RWPE1 (cell line): ENCODE measurements at regions not wholly inside any gene's neighbourhood (a gene's known extent, or its start where the extent isn't known, plus 50 kb on each side); places are given as distances from the start of the nearest gene placed in this dataset.
"Not testable (repeated sequence)": the region's sequence is repeated elsewhere in the genome, so short reads cannot be mapped to it uniquely, and the experiment has no call there.

ENCODE experiments used
- CTCF ChIA-PET: fragments of 350-600 bp; sonication (Branson Sonifier 250); formaldehyde crosslinking; extraction: SDS; loops from one replicate; lab custom pipeline; 2021; lab: Yijun Ruan, JAX
- POLR2A ChIA-PET: fragments of 400-600 bp; formaldehyde crosslinking; extraction: SDS; loops from one replicate; lab custom pipeline; 2020; ENCODE audit warnings: antibody characterized with exemption; ENCODE audit not compliant: low non-redundant PET; lab: Yijun Ruan, JAX
- DNase-seq: peaks from one replicate; pipeline ENCODE4 v3.0.0; 2012; ENCODE audit warnings: low spot score
- H3K27ac ChIP-seq: fragments of 450-650 bp; 2 replicates; pipeline ENCODE4 v1.5.1; 2017
- TF ChIP-seq, protein P1 (sequence below): fragments of 450-650 bp; conservative IDR thresholded peaks from 2 replicates; pipeline ENCODE4 v1.5.1; 2017; ENCODE audit warnings: low read depth, mild to moderate bottlenecking

DNA sequence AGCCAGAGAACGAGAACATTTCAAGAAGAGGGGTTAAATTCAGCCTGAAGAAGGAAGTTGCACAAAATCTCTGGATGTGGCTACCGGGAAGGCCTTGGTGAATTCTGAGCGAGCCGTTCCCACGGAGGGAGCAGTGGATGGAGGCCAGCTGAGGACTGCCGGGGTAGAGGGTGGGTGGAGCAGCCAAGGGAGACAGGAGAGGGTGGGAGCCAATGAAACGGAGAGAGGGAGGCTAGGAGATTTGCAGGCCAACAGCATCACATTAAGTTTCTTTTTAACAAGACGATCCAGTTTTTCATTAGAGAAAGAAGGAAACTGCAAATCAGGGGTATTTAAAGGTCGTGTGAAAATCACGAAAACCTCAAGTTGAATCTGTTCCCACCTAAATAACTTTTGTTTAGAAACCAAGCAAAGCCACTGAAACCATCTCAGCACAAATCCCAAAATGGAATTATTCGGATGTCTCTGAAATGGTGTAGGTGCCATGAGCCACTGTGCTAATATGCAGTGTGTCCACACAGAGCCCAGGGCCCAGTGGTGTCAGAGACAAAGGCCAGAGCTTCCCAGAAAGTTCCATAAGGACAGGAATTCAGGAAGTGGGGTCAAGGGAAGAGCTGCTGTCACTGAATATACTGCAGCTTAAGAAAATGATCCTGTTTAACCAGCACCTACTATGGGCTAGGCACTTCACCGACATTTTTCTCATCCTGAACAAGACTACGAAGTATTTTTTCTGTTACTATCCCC lies 59.7 kb upstream of the SLC35C1 start:
- no peak overlapping the region for H3K27ac ChIP-seq
- no peak for DNase-seq
- ChIA-PET CTCF (no interaction called here), POLR2A (no interaction called here)
- TF ChIP-seq, protein P1, sequence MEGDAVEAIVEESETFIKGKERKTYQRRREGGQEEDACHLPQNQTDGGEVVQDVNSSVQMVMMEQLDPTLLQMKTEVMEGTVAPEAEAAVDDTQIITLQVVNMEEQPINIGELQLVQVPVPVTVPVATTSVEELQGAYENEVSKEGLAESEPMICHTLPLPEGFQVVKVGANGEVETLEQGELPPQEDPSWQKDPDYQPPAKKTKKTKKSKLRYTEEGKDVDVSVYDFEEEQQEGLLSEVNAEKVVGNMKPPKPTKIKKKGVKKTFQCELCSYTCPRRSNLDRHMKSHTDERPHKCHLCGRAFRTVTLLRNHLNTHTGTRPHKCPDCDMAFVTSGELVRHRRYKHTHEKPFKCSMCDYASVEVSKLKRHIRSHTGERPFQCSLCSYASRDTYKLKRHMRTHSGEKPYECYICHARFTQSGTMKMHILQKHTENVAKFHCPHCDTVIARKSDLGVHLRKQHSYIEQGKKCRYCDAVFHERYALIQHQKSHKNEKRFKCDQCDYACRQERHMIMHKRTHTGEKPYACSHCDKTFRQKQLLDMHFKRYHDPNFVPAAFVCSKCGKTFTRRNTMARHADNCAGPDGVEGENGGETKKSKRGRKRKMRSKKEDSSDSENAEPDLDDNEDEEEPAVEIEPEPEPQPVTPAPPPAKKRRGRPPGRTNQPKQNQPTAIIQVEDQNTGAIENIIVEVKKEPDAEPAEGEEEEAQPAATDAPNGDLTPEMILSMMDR = no peak

DNA sequence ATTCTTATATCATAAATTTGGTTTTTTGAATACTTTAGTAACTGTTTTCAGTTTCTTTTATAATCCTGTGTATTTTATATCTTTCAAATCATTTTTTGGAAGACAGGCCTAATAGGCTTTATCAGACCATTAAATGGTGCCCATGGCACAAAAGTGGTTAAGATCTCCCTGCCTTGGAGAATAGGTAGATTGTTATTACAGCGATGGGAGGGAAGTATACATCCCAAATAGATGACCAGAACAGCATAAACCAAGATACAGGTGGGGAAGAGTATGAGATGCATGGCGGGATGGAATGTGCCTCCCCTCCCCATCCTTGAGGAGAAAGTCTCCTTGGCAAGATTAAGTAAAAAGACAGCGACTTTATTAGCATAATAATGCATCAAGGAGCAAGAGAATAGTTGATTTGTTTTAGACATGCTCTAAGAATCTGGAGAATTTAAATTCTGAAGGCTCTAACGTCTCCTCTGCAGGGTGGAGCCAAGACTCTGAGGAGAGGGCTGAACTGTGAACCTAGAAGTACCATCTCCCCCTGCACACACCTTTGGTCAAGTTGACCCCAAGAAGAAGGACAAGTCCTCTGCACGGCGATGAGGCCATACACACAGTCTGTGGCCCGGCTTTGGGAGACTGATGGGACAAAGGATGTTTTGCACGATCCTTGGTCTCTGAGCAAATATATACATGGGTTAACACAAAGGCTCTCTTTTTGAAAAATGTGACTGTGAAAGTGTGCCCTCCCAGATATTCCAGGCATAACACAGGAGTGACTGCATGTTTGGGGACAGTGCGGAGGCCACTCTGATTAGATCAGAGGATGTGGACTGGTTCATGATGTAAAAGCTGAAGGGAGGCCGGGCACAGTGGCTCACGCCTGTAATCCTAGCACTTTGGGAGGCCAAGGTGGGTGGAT lies 61.1 kb upstream of the SLC35C1 start:
- ChIA-PET POLR2A (no interaction called here), CTCF (no interaction called here)
- TF ChIP-seq, protein P1 = no peak
- no peak for DNase-seq
- H3K27ac ChIP-seq = no peak overlapping the region

DNA sequence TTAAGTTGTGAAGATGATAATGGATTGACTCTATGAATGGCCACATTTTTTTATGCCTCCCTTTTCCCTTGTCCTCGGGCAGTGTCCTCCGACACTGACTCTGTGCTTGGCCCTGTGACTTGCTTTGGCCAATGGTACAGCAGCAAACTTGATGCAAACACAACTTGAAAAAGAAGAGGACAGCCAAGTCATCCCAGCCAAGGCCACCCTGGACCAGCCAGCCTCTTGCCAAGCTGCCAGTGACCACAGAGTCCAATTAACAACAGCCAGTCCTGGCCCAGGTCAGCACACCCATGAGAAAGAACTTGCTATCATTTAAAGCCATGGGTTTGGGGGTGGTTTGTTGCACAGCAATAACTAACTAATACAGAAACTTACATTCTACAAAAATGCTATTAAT lies 63.4 kb upstream of the SLC35C1 start:
- no peak overlapping the region for H3K27ac ChIP-seq
- TF ChIP-seq, protein P1 = no peak
- POLR2A ChIA-PET = no interaction called here
- CTCF ChIA-PET = no interaction called here
- no peak for DNase-seq

DNA sequence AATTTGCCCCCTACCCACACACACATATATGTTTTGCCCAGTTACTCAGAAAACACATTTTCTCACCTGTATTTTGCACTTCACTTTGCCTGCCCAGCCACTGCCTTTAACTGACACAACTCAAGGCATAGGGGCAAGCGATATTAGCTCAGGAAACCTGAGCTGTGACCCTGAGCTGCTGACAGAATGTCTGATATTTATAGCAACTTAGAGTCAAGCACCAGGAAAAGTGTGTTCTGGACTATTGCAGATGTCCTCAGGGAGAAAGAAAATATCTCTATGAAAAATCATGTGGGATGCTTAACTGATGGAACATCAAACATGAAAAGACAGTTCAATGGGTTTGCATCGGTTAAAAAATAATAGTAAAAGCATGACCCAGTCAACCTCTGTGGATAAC lies 63.9 kb upstream of the SLC35C1 start:
- TF ChIP-seq, protein P1 = no peak
- POLR2A ChIA-PET = no interaction called here
- no peak overlapping the region for H3K27ac ChIP-seq
- CTCF ChIA-PET = no interaction called here
- no peak for DNase-seq

DNA sequence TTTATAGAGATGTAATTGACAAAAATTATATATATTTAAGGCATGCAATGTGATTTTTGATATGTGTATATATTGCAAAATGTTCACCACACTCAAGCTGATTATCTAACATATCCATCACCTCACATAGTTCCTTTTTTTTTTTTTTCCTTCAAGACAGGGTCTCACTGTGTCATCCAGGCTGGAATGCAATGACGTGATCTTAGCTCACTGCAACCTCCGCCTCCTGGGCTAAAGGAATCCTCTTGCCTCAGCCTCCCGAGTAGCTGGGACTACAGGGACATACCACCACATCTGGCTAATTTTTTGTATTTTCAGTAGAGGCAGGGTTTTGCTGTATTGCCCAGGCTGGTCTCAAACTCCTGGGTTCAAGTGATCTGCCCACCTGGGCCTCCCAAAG lies 65.1 kb upstream of the SLC35C1 start:
- no peak for DNase-seq
- POLR2A ChIA-PET = no interaction called here
- CTCF ChIA-PET = interaction anchor here (0.6 to 1.0 kb wide), 2 partner anchors 14 to 32 kb away, joined by 3 to 5 read pairs; no protein-coding TSS in a partner anchor
- H3K27ac ChIP-seq = no peak overlapping the region
- TF ChIP-seq, protein P1 = no peak

DNA sequence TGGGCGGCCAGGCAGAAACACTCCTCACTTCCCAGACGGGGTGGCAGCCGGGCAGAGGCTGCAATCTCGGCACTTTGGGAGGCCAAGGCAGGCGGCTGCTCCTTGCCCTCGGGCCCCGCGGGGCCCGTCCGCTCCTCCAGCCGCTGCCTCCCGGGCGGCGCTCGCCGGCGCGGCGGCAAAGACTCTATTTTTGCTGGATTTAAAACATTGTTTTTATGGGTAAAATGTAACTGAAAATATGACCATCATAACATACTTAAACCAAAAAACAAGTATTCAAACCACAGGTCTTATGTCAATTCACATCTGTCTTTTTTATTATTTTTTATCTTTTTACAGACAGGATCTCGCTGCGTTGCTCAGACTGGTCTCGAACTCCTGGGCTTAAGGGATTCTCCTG lies 65.9 kb upstream of the SLC35C1 start:
- CTCF ChIA-PET = interaction anchor here (1.0 kb wide), 1 partner anchor 15 kb away, joined by 5 read pairs; no protein-coding TSS in a partner anchor
- POLR2A ChIA-PET, DNase-seq, H3K27ac ChIP-seq: not testable (repeated sequence)

DNA sequence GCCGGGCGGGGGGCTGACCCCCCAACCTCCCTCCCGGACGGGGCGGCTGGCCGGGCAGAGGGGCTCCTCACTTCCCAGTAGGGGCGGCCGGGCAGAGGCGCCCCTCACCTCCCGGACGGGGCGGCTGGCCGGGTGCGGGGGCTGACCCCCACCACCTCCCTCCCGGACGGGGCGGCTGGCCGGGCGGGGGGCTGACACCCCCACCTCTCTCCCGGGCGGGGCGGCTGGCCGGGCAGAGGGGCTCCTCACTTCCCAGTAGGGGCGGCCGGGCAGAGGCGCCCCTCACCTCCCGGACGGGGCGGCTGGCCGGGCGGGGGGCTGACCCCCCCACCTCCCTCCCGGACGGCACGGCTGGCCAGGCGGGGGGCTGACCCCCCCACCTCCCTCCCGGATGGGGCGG lies 66.8 kb upstream of the SLC35C1 start:
- POLR2A ChIA-PET, CTCF ChIA-PET, H3K27ac ChIP-seq, DNase-seq: not testable (repeated sequence)
